ENCODE measurements at regions not wholly inside any gene's neighbourhood (a gene's known extent, or its start where the extent isn't known, plus 50 kb on each side); places are given as distances from the start of the nearest gene placed in this dataset.

DNA sequence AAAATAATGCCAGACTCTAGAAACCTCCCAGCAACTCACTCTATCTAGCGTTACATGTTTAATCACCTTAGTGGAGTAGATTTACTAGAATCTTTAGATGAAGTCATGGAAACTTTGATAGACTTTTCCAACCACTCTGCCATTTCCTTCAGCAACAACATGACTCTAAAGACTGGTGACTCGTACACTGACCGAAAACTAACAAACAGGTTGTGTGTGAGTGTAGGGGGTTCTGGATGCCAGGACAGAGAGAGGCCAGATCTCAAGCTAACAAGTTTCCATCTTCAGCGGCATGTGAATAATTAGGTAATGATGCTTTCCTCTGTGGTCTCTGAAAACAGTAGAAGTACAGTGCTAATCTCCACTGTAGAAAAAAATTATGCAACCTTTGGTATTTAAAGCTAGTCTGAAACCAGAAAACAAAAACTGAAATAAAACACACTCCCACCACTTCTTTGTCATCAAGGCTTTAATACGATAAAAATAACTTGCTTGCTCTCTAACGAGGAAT, 286.4 kb downstream of the PRDM5 start:
- H3K79me2 ChIP-seq (replicated peaks; ENCODE audit: insufficient read depth, low read length), result no peaks in the 10 kb centered on the region
- H4K20me1 ChIP-seq (ENCODE audit: insufficient read depth), result no peaks in the 10 kb centered on the region
- H3K27ac ChIP-seq (ENCODE audit: low read length), result no peak overlapping the region
- H3K4me2 ChIP-seq (ENCODE audit: low read length), result no peak overlapping the region
- TF ChIP-seq MXI1 (conservative IDR thresholded peaks at IDR 0.05; ENCODE audit: poor library complexity, severe bottlenecking) (no peak), POLR2AphosphoS5 (IDR thresholded peaks at IDR 0.05) (no peak), EP300 (conservative IDR thresholded peaks at IDR 0.05; ENCODE audit: poor library complexity, severe bottlenecking) (no peak), TAF1 (IDR thresholded peaks at IDR 0.05; ENCODE audit: low read depth) (no peak), RAD21 (conservative IDR thresholded peaks at IDR 0.05) (no peak), EZH2 (IDR thresholded peaks at IDR 0.05; ENCODE audit: borderline replicate concordance, insufficient read depth, low read length, poor library complexity, severe bottlenecking) (no peak), SMC3 (conservative IDR thresholded peaks at IDR 0.05; ENCODE audit: poor library complexity) (no peak)
- TF ChIP-seq, protein P1, sequence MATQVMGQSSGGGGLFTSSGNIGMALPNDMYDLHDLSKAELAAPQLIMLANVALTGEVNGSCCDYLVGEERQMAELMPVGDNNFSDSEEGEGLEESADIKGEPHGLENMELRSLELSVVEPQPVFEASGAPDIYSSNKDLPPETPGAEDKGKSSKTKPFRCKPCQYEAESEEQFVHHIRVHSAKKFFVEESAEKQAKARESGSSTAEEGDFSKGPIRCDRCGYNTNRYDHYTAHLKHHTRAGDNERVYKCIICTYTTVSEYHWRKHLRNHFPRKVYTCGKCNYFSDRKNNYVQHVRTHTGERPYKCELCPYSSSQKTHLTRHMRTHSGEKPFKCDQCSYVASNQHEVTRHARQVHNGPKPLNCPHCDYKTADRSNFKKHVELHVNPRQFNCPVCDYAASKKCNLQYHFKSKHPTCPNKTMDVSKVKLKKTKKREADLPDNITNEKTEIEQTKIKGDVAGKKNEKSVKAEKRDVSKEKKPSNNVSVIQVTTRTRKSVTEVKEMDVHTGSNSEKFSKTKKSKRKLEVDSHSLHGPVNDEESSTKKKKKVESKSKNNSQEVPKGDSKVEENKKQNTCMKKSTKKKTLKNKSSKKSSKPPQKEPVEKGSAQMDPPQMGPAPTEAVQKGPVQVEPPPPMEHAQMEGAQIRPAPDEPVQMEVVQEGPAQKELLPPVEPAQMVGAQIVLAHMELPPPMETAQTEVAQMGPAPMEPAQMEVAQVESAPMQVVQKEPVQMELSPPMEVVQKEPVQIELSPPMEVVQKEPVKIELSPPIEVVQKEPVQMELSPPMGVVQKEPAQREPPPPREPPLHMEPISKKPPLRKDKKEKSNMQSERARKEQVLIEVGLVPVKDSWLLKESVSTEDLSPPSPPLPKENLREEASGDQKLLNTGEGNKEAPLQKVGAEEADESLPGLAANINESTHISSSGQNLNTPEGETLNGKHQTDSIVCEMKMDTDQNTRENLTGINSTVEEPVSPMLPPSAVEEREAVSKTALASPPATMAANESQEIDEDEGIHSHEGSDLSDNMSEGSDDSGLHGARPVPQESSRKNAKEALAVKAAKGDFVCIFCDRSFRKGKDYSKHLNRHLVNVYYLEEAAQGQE (IDR thresholded peaks at IDR 0.05; ENCODE audit: borderline replicate concordance), result no peak
- TF ChIP-seq, protein P2, sequence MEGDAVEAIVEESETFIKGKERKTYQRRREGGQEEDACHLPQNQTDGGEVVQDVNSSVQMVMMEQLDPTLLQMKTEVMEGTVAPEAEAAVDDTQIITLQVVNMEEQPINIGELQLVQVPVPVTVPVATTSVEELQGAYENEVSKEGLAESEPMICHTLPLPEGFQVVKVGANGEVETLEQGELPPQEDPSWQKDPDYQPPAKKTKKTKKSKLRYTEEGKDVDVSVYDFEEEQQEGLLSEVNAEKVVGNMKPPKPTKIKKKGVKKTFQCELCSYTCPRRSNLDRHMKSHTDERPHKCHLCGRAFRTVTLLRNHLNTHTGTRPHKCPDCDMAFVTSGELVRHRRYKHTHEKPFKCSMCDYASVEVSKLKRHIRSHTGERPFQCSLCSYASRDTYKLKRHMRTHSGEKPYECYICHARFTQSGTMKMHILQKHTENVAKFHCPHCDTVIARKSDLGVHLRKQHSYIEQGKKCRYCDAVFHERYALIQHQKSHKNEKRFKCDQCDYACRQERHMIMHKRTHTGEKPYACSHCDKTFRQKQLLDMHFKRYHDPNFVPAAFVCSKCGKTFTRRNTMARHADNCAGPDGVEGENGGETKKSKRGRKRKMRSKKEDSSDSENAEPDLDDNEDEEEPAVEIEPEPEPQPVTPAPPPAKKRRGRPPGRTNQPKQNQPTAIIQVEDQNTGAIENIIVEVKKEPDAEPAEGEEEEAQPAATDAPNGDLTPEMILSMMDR (IDR thresholded peaks at IDR 0.05; ENCODE audit: poor library complexity, severe bottlenecking), result no peak
- no peak overlapping the region for H3K9ac ChIP-seq (ENCODE audit: low read length)
- H3K36me3 ChIP-seq (ENCODE audit: insufficient read depth, low read length), result no peaks in the 10 kb centered on the region
- no peaks in the 10 kb centered on the region for H3K9me2 ChIP-seq (ENCODE audit: insufficient read depth, low read length)
- H3F3A ChIP-seq (ENCODE audit: insufficient read depth, low read length, poor library complexity, severe bottlenecking), result no peaks in the 10 kb centered on the region
- H3K4me3 ChIP-seq (ENCODE audit: low read length), result no peak overlapping the region
- H3K27me3 ChIP-seq (ENCODE audit: insufficient read depth, low read depth, low read length), result no peaks in the 10 kb centered on the region
- no peak overlapping the region for H2AFZ ChIP-seq (ENCODE audit: low read depth, low read length)
- H3K9me3 ChIP-seq (ENCODE audit: low read length), result no peaks in the 10 kb centered on the region

DNA sequence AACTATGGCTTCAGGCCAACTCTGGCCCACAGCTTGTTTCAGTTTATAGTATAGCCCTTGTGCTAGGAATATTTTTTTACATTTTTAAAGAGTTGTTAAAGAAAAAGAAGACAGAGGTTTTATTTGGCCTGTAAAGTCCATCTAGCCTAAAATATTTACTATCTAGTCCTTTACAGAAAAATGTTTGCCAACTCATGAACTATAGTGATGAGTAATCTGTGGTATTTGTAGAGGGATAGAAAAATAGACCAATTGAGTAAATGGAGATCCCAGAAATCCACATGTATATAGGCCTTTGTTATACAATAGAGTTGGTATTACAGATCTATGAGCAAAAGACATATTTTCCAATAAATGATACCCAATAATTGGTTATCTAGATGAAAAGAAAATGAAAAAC, 288.7 kb downstream of the PRDM5 start:
- Histone ChIP-seq H3K36me3 (ENCODE audit: insufficient read depth, low read length) (no peaks in the 10 kb centered on the region), H3K79me2 (replicated peaks; ENCODE audit: insufficient read depth, low read length) (no peaks in the 10 kb centered on the region), H2AFZ (ENCODE audit: low read depth, low read length) (no peak overlapping the region), H3K4me3 (ENCODE audit: low read length) (no peak overlapping the region), H3K9ac (ENCODE audit: low read length) (no peak overlapping the region), H3F3A (ENCODE audit: insufficient read depth, low read length, poor library complexity, severe bottlenecking) (no peaks in the 10 kb centered on the region), H3K9me2 (ENCODE audit: insufficient read depth, low read length) (no peaks in the 10 kb centered on the region), H3K27me3 (ENCODE audit: insufficient read depth, low read depth, low read length) (no peaks in the 10 kb centered on the region), H3K27ac (ENCODE audit: low read length) (no peak overlapping the region), H3K9me3 (ENCODE audit: low read length) (no peaks in the 10 kb centered on the region), H3K4me2 (ENCODE audit: low read length) (no peak overlapping the region), H4K20me1 (ENCODE audit: insufficient read depth) (no peaks in the 10 kb centered on the region)
- TF ChIP-seq TAF1 (IDR thresholded peaks at IDR 0.05; ENCODE audit: low read depth) (no peak), RAD21 (conservative IDR thresholded peaks at IDR 0.05) (no peak), MXI1 (conservative IDR thresholded peaks at IDR 0.05; ENCODE audit: poor library complexity, severe bottlenecking) (no peak), POLR2AphosphoS5 (IDR thresholded peaks at IDR 0.05) (no peak), EP300 (conservative IDR thresholded peaks at IDR 0.05; ENCODE audit: poor library complexity, severe bottlenecking) (no peak), SMC3 (conservative IDR thresholded peaks at IDR 0.05; ENCODE audit: poor library complexity) (no peak), EZH2 (IDR thresholded peaks at IDR 0.05; ENCODE audit: borderline replicate concordance, insufficient read depth, low read length, poor library complexity, severe bottlenecking) (no peak)
- TF ChIP-seq, protein P2 (IDR thresholded peaks at IDR 0.05; ENCODE audit: poor library complexity, severe bottlenecking), result no peak
- TF ChIP-seq, protein P1 (IDR thresholded peaks at IDR 0.05; ENCODE audit: borderline replicate concordance), result no peak
